Cardiac septum (tissue), 1 donor: ENCODE measurements at regions not wholly inside any gene's neighbourhood (a gene's known extent, or its start where the extent isn't known, plus 50 kb on each side); places are given as distances from the start of the nearest gene placed in this dataset.

Experiments used
- DNase-seq: peaks from one replicate; pipeline ENCODE4 v3.0.0-alpha.2; 2020; ENCODE audit warnings: low spot score
- intact Hi-C: fragments of 100-400 bp; cut with DNase I; formaldehyde crosslinking; loops from one replicate; pipeline ENCODE4 v1.14.0; 2022
- donor health status: DM: no; HTN: no; CAD: no.

DNA sequence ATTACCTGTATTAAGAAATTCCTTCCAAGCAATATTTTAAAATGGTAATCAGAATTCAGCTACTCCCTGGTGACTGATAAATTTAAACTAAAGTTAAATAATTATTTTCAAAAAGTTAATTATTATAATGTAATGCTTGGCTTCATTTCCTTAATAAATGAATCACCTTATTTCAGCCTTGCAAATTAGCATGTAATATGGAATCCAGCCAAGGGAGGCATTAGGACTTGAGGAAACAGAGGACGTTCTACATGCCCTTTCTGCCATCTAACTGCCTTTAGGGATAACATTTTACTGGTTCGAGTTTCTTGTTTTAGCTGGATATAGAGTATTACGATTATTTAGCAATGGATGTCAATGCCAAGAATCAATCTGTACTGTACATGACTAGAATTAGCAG lies 636.3 kb downstream of the TSN start:
- DNase-seq, result no peak
- intact Hi-C loops, result no loop called here

DNA sequence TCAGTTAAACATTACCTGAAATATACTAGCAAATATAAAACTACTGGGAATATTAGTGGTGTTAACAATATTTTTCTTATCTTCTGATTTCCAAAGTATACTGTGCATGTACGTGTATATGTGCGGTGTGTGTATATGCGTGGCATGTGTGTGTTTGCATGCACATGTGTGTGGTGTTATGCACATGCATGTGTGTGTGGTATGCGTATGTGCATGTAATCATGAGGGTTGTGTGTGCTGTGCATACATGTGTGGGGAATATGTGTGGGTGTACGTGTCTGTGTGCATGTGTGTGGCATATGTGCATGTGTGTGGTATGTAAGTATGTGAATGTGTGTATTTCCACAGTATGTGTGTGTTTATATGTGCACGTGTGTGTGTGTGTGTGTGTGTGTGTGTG lies 640.2 kb downstream of the TSN start:
- intact Hi-C loops, result no loop called here
- no peak for DNase-seq

DNA sequence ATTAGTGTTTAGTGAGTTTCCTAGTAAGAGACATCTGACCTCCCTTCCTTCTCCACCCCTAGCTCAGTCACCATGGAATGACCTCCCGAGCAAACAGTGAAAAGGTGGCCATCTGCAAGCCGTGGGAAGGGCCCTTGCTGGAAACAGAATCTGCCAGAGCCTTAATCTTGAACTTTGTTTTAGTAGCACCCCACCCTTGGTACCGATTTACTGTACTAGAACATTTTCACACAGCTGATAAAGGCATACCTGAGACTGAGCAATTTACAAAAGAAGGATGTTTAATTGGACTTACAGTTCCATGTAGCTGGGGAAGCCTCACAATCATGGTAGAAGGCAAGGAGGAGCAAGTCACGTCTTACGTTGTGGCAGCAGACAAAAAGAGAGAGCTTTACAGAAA lies 655.8 kb downstream of the TSN start:
- no peak for DNase-seq
- intact Hi-C loops, result no loop called here

DNA sequence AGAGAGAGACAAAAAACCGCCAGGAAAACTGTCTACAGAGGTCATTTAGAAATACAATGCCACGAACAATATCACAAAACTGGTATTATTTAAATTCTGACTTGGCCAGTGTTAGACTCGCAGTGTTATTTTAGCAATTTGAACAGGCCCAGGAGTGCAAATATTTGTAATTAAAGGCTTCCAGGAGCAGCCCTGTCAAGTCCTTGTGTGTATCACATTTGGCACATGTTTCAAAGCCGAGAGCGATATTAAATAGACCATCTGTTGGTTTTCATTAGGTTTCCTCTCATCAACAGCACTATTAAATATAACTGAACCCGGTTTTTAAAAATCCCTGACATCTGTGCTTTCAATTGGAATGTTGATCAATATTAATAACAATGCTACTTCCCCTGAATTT lies 656.9 kb downstream of the TSN start:
- intact Hi-C loops, result no loop called here
- DNase-seq, result no peak

- intact Hi-C loops, result no loop called here
- no peak for DNase-seq
Measured at GRCh38 chr2:122414902-122415301, 659.5 kb downstream of the TSN start.

GRCh38 chr2:122417114-122417513 lies 661.7 kb downstream of the TSN start:
- intact Hi-C loops, result no loop called here
- no peak for DNase-seq

- DNase-seq, result no peak
- intact Hi-C loops, result no loop called here
Measured at GRCh38 chr2:122421775-122422174, 666.3 kb downstream of the TSN start.

- intact Hi-C loops, result no loop called here
Measured at GRCh38 chr2:122422384-122422991, 667.0 kb downstream of the TSN start.

GRCh38 chr2:122423934-122424333 lies 668.5 kb downstream of the TSN start:
- no peak for DNase-seq
- intact Hi-C loops, result no loop called here

More at GRCh38 chr2:122422384-122422991, 667.0 kb downstream of the TSN start:
- no peak for DNase-seq

DNA sequence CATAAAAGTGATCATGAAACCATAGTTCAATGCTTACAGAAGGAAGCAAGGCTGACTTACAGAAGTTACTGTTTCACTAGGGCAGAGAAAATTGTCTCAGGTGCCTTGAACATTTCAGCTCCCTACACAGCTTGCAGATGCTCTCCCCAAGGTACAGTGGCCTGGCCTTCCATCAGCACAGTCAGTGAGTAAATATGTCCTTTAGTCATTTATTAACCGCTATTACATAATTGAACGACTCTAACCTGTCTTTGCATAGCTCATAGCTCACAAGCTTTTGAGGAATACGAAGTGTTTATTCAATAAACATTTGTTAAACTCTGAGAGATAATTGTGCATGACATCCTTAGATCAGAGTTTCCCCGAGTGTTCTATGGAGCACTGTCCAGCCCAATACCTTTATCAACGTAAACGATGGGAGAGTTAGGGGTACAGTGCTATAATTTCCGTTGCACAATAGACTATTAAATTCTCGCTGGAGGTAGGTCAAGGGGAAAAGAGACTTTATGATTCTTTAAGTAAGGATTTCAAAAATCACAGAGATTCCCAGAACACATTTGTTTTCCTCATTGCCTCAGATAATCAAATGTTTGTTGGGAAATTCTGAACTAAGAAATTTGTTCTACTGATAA lies 677.8 kb downstream of the TSN start:
- intact Hi-C loops, result no loop called here
- DNase-seq, result no peak

GRCh38 chr2:122445003-122445402 lies 689.6 kb downstream of the TSN start:
- intact Hi-C loops, result no loop called here
- no peak for DNase-seq

GRCh38 chr2:122446761-122447160 lies 691.3 kb downstream of the TSN start:
- DNase-seq, result no peak

GRCh38 chr2:122447237-122447636 lies 691.8 kb downstream of the TSN start:
- intact Hi-C loops, result no loop called here
- no peak for DNase-seq

More at GRCh38 chr2:122446761-122447160, 691.3 kb downstream of the TSN start:
- intact Hi-C loops, result no loop called here

DNA sequence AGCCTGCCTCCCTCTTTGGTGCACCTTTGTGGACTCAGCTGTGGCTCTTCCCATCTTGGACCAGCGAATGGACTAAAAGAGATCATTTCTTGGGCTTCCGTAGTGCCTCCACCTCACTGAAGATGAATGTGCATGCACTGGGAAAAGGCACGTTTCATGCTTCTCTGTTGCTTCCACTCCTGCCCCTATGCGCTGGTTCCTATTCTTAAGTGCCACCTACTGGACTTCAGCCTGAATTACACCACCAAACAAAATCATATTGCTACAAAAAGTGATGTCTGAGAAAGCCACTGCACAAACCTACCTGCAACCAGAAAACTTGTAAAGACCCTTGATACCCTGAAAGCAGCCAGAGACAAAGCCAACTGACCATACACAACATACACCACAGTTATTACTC lies 695.6 kb downstream of the TSN start:
- intact Hi-C loops, result no loop called here
- no peak for DNase-seq

- no peak for DNase-seq
- intact Hi-C loops, result no loop called here
Measured at GRCh38 chr2:122451697-122452096, 696.2 kb downstream of the TSN start.

GRCh38 chr2:122469147-122469546 lies 713.7 kb downstream of the TSN start:
- DNase-seq, result no peak
- intact Hi-C loops, result no loop called here

DNA sequence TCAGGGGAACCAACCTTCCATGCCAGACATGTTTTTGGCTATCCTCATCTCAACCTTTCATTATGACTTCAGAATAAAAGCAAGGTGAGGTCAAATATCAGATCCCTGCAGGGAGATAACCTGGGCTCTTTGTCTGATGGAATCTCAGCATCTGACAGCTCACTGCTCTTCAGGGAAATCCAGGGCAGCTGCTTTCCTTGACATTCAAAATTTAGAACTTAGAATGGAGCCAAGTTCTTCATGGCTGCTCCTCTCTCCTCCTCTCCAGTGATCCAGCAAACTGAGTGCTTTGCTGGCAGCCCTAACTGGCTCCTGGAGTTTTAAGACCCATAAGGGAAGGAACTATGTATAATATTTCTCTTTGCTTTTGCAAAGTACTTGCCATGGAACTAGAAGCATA lies 716.3 kb downstream of the TSN start:
- intact Hi-C loops, result no loop called here
- DNase-seq, result no peak

DNA sequence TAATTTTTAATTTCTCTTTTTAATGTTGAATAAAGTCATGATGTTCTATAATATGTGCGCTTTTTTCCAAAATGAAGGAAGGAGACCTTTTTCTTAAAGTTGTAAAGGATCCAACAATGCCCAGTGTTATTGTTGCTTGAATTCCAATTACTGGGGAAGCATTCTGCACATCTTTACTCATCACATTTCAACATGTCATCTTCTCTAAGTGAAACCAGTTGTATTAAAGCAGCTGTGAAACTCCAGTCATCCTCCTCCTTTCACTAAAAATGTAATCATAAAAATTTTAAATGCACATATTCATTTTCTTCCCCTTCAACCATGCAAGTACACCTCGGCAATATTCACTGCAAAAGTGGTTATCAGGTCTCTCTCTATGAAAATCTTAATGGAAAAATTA lies 722.7 kb downstream of the TSN start:
- no peak for DNase-seq
- intact Hi-C loops, result no loop called here

DNA sequence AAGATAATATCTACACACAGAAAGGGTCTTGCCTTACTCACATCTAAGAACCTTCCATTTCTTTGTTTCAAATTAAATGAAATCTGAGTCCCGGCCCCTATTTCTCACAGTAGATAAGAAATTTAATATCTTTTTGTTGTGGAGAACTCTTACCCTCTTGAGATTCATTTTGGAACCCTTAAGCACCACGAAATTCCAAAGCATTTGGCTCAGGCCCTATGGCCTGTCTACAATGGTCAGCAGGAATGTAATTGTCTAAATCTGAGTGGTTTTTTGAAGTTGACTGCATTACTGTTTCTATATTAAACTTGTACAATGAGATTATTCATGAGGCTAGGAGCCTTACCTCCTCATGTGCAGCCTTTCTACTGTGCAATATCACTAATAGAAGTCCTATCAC lies 723.3 kb downstream of the TSN start:
- intact Hi-C loops, result no loop called here
- no peak for DNase-seq

DNA sequence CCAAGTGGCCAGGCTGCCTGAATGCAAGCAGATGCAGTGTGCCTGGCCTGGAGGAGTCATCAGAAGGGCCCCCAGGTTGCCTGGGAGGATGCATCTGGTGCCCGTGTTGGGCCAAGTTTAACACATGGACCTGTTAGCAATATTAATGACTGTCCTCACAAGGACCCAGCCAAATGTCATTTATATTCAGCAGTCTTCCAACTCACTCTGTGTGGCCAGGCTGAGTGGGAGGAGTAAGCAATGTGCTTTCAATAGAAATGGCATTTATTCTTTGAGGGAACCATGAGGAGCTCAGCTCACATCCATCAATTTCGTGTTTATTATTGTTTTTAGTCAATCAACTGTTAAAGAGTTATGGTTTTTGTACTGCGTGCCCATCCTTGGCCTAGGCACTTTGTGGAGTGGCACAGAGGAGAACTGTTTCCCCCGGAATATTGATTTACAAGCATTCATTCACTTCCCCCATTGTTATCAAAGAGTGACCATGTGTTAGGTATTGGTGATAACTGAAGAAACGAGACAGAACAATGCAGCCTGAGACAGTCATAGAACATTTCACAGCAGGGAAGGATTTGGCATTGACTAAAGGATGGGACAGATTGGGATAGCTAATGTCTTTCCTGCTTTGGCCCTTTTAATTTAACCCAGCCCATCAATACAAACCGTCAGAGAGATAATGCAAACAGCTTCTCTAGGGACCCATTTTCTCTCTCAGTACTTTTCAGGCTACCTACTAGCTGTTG lies 725.2 kb downstream of the TSN start:
- intact Hi-C loops, result no loop called here
- DNase-seq, result no peak

GRCh38 chr2:122481244-122481622 lies 725.8 kb downstream of the TSN start:
- DNase-seq, result no peak
- intact Hi-C loops, result no loop called here
